GM21737 (cell line): ENCODE measurements at regions not wholly inside any gene's neighbourhood (a gene's known extent, or its start where the extent isn't known, plus 50 kb on each side); places are given as distances from the start of the nearest gene placed in this dataset.

ENCODE experiments used
- ATAC-seq: cut with Tn5 transposase; IDR thresholded peaks from one replicate; pipeline ENCODE4 v1.9.1; 2021; ENCODE audit warnings: mild to moderate bottlenecking, moderate library complexity; ENCODE audit not compliant: unreplicated experiment

GRCh38 chr6:93584300-93584699 lies 164.9 kb upstream of the EPHA7 start:
- ATAC-seq = no peak

- ATAC-seq = no peak
These were observed 162.0 kb upstream of the EPHA7 start for GRCh38 chr6:93581371-93581770.

GRCh38 chr6:93580446-93580845 lies 161.1 kb upstream of the EPHA7 start:
- no peak for ATAC-seq

GRCh38 chr6:93575495-93576267 lies 156.3 kb upstream of the EPHA7 start:
- ATAC-seq = no peak

- ATAC-seq = no peak
These were observed 154.9 kb upstream of the EPHA7 start for GRCh38 chr6:93574299-93574698.

GRCh38 chr6:93571346-93571745 lies 152.0 kb upstream of the EPHA7 start:
- no peak for ATAC-seq

GRCh38 chr6:93568169-93568568 lies 148.8 kb upstream of the EPHA7 start:
- ATAC-seq = no peak

GRCh38 chr6:93567164-93567563 lies 147.8 kb upstream of the EPHA7 start:
- ATAC-seq = no peak

GRCh38 chr6:93566285-93566684 lies 146.9 kb upstream of the EPHA7 start:
- ATAC-seq = no peak

- ATAC-seq = no peak
These were observed 143.2 kb upstream of the EPHA7 start for GRCh38 chr6:93562582-93562981.

- no peak for ATAC-seq
These were observed 135.9 kb upstream of the EPHA7 start for GRCh38 chr6:93555292-93555691.

GRCh38 chr6:93554018-93554417 lies 134.7 kb upstream of the EPHA7 start:
- ATAC-seq = no peak

GRCh38 chr6:93550551-93551276 lies 131.4 kb upstream of the EPHA7 start:
- ATAC-seq = no peak

GRCh38 chr6:93549868-93550267 lies 130.5 kb upstream of the EPHA7 start:
- ATAC-seq = no peak

GRCh38 chr6:93524671-93525451 lies 105.5 kb upstream of the EPHA7 start:
- no peak for ATAC-seq

GRCh38 chr6:93523365-93523764 lies 104.0 kb upstream of the EPHA7 start:
- ATAC-seq = no peak

GRCh38 chr6:93516441-93516840 lies 97.1 kb upstream of the EPHA7 start:
- ATAC-seq = no peak

- no peak for ATAC-seq
These were observed 96.4 kb upstream of the EPHA7 start for GRCh38 chr6:93515736-93516135.

GRCh38 chr6:93498713-93499112 lies 79.4 kb upstream of the EPHA7 start:
- ATAC-seq = no peak

GRCh38 chr6:93496548-93496947 lies 77.2 kb upstream of the EPHA7 start:
- no peak for ATAC-seq

- ATAC-seq = no peak
These were observed 74.7 kb upstream of the EPHA7 start for GRCh38 chr6:93494057-93494456.

GRCh38 chr6:93474733-93475179 lies 55.4 kb upstream of the EPHA7 start:
- no peak for ATAC-seq
